Medulla oblongata (tissue), 1 donor: ENCODE measurements at regions not wholly inside any gene's neighbourhood (a gene's known extent, or its start where the extent isn't known, plus 50 kb on each side); places are given as distances from the start of the nearest gene placed in this dataset.
"Not testable (repeated sequence)": the region's sequence is repeated elsewhere in the genome, so short reads cannot be mapped to it uniquely, and the experiment has no call there.

Experiments
- DNase-seq: peaks from one replicate; pipeline ENCODE4 v3.0.0-alpha.2; 2015; ENCODE audit errors: extremely low spot score

DNA sequence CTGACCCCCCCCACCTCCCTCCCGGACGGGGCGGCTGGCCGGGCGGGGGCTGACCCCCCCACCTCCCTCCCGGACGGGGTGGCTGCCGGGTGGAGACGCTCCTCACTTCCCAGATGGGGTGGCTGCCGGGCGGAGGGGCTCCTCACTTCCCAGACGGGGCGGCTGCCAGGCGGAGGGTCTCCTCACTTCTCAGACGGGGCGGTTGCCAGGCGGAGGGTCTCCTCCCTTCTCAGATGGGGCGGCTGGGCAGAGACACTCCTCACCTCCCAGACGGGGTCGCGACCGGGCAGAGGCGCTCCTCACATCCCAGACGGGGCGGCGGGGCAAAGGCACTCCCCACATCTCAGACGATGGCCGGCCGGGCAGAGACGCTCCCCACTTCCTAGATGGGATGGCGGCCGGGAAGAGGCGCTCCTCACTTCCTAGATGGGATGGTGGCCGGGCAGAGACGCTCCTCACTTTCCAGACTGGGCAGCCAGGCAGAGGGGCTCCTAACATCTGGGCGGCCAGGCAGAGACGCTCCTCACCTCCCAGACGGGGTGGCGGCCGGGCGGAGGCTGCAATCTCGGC lies 597.6 kb downstream of the ZEB2 start:
- DNase-seq: not testable (repeated sequence)

DNA sequence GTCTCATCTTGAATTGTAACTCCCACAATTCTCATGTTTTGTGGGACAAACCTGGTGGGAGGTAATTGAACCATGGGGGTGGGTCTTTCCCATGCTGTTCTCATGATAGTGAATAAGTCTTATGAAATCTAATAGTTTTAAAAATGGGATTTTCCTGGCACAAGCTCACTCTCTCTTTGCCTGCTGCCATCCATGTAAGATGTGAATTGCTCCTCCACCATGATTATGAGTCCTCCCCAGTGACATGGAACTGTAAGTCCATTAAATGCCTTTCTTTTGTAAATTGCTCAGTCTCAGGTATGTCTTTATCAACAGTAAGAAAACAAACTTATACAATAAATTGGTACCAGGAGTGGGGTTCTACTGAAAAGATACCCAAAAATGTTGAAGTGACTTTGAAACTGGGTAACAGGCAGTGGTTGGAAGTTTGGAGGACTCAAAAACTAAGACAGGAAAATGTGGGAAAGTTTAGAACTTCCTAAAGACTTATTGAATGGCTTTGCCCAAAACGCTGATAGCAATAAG lies 601.4 kb downstream of the ZEB2 start:
- no peak for DNase-seq

DNA sequence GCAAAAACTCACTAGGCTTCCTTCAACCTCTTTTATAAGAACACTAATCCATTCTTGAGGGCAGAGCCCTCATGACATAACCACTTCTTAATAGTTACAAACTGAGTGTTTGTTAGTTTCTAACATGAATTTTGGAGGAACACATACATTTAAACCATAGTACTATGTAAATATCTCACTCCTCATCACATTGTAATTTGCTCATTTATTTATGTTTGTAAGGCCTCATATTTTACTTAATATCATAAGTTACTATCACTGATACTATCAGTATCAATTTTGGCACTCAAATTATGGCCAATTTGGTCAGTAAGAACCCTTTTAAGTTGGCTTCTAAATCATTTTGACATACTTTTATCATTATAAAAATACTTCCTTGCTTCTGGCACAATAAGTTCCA lies 603.1 kb downstream of the ZEB2 start:
- DNase-seq: no peak

DNA sequence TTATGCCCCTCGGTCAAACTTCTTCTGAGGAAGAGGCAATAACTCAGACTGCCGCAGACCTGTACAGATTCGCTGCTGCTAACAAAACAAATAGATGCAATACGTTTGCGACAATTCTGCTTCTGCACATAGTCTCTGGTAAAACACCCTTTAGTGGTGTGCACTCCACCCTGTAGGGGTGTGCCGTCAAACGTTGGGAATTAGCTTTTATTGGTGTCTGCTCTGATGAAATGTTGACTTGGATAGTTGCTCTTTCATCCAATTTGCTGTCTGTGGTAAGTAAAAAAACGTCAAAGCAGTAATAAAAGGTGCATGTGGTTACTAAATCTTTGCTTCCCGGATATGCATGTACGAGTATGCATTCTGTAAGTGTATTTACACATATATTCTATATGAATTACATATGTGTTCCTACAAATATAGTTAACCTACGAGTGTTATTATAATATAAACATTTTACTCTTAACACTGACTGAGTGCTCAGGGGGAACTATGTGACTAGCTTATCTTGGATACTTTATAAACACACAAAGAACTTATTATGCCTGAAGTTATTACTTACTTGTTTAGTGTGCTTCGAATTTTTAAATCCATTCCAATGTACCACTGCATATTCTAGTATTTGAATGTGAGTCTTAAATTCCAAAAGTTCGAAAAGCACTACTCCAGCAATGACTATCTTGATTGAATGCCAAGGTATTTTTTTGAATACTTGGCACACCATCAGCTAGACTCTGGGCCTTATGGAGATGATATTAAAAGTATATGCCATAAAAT lies 610.2 kb downstream of the ZEB2 start:
- DNase-seq: no peak

DNA sequence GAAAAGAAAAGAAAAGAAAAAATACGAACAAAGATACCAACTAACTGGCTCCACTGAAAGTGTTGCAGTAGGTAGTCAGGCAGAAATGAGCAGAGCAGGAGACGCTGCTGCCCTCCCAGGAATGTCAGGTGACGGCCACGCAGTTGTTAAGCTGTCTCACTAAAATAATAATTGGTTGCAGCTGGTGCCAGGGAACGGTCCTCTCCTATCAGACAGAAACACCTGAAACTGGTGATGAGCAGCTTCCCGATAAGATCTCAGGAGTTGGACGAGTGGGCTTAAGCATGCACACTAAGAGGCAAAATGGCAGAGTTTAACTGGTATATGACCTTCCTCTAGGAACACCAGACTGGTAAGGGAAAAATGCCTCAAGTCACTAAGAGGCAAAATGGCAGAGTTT lies 611.1 kb downstream of the ZEB2 start:
- DNase-seq: no peak

DNA sequence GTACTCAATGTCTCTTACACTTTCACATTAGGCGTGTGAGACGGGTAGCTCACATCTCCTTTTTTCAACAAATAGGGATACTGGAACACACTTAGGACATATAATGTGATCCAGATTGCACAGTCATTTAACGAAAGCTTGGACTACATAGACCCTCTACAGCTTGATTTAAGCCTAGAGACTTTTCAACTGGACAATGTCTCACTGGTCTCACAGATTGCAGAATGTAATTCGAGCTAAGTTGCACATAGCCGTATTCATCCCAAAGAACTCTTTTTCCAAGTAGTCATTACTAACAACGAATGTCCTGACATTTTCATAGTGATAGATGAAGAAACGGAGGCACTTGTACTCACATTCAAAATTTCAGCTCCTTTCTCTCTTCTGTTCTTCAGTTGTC lies 612.1 kb downstream of the ZEB2 start:
- DNase-seq: no peak

DNA sequence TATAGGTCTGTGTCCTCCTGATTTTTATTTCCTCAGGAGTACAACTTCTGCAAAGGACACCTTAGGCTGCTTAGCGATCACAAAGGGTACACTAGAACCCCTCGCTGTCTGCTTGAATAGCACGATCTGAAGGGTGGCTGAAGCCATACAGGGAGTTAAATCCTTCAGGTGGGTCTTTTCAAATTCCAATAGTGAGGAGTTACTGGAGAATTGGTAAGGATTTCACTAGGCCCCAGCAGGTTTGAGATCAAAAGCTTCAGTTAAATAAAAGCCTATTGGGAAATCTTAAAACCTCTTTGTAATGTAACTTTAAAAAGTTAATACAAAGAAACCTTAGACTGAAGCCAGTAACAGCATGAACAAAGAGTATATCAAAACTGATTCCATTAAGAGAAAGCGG lies 613.1 kb downstream of the ZEB2 start:
- DNase-seq: no peak

GRCh38 chr2:143905587-143905986 lies 614.3 kb downstream of the ZEB2 start:
- no peak for DNase-seq

DNA sequence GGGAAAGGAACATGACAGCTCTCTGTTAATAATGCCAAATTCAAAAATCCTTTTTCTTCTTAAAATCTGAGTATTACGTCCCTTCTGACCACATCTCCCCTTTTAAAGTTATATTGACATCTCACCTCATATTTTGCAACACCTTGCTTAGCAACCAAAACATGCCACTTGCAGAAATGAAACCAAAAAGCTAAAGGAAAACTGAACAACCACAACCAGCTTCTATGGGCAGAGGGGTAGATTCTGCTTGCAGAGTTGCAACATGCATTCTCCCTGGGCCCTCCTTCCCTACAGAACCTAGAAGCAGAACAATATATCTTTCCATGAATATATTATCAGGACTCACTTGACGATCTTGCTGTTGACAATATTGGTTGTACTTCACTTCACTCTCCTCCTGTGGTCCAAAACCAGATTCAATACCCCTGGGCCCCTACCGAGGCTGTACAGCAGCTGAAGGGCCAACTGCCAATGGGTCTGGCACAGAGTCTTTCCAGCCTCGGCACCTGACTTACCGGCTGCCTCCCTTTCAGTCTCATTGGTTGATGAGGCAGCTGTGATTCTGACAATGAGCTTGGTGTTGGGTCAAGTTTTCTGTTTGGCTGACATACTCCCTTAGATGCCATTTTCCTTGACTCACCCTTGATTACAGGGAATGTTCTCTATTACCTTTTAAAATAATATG lies 616.6 kb downstream of the ZEB2 start:
- peak; percentile 14 for DNase-seq

- no peak for DNase-seq
These were observed 618.6 kb downstream of the ZEB2 start for GRCh38 chr2:143901185-143901842.

DNA sequence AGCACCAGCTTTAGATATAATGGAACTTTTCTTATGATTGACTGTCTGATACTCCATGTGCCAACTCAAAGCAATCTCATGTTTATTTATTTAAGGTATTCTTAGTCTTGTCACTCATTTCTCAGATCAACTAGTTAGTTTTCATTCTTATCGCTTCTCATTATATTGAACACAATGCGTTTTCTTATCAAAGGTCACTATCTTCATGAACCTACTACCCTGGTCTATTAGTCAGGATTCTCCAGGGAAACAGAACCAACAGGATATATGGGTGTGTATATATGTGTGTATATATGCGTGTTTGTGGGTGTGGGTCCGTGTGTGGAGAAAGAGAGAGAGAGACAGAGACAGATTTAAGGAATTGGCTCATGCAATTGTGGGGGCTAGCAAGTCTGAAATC lies 619.9 kb downstream of the ZEB2 start:
- DNase-seq: no peak

- no peak for DNase-seq
These were observed 626.5 kb downstream of the ZEB2 start for GRCh38 chr2:143893371-143893770.

GRCh38 chr2:143891879-143892308 lies 628.0 kb downstream of the ZEB2 start:
- no peak for DNase-seq

DNA sequence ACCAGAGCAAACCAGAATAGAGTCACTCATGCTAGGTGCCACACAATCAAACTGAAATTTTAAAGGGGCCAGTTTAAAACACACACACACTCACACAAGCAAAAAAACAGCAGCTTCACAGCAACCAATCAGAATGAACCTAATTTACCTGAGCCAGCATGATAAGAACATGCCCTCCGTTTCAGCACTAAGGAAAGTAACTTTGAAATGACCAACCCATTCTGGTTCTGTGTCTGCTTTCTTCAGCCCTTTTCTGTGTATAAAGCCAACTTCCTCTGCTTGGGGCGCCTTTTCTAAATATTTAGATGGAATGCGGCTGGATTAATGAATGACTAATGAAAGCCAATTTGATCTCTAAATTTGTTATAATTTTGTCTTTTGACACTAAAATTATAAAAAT lies 629.1 kb downstream of the ZEB2 start:
- DNase-seq: no peak

GRCh38 chr2:143889216-143889615 lies 630.7 kb downstream of the ZEB2 start:
- DNase-seq: no peak

GRCh38 chr2:143885461-143885860 lies 634.5 kb downstream of the ZEB2 start:
- no peak for DNase-seq

- no peak for DNase-seq
These were observed 638.7 kb downstream of the ZEB2 start for GRCh38 chr2:143881246-143881645.

GRCh38 chr2:143877876-143878530 lies 641.9 kb downstream of the ZEB2 start:
- no peak for DNase-seq

DNA sequence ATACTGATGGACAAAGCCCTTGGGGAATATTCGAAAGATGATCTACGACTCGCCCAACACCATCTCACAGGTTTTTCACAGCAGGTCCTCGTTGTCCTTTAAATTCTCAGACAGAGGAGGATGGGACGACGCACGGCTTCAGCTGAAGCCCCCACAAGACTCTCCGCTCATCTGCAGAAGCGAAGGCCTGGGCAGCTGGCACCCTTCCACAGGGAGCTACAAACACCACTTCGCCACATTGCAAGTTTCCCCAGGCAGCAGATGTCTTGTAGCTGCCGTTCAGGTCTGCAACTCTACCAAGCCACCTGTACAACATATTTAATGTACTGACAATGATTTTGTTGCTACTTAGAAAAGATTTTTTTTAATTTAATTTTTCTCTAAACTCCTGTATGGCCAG lies 642.9 kb downstream of the ZEB2 start:
- DNase-seq: no peak

DNA sequence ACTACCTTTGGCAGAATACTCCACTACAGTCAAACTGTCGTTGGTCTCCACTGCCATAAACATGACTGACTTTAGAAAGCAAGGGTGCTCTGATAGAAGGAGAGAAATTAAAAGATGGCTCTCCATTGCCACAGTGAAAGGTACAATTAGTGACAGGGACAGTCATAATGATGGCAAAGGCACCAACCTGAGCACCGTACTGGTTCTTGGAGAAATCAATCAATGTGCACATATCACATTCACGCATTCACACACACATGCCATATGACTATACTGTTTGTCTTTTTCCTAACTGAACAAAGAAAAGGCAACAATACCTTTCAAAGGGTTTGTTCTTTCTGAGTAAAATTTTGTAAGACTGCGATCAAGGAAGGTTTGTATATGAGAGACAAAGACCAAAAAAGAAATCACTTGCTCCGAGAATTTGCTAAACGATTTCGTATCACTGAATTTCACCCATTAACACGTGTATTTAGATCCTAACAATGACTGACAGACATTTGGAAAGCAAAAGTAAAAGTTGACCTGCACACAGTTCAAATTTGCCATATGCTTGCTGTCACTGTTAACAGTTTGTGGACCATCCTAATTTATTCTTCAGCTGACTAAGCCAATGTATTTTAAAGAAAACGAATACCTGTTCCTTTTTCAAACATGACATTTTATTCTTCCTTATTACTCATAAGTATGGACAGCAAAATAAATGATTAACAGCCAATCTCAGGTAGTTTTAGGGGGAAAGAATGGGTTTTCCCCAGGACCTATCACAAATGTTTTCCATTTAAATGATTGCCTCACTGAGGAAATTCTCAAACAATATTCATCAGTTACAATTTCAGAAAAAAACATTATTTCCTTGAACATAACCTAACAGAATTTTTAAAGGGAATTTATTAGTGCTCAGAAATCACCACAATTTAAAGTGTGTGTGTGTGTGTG lies 644.4 kb downstream of the ZEB2 start:
- DNase-seq: no peak

- DNase-seq: no peak
These were observed 646.0 kb downstream of the ZEB2 start for GRCh38 chr2:143873886-143874285.
